WTC11 (cell line): ENCODE measurements at regions not wholly inside any gene's neighbourhood (a gene's known extent, or its start where the extent isn't known, plus 50 kb on each side); places are given as distances from the start of the nearest gene placed in this dataset.

ENCODE experiments used
- ATAC-seq: fragments of 200-7000 bp; cut with Tn5 transposase; 2 replicates; pipeline ENCODE4 v1.10.0; 2021; ENCODE audit warnings: mild to moderate bottlenecking, moderate library complexity
- CTCF ChIA-PET: fragments of 300-600 bp; sonication (Branson Sonifier 250); formaldehyde crosslinking; loops from one replicate; lab custom pipeline; 2021; ENCODE audit warnings: antibody characterized with exemption; lab: Charles Lee
- POLR2A ChIA-PET: fragments of 350-600 bp; sonication (Branson Sonifier 250); formaldehyde crosslinking; loops from one replicate; lab custom pipeline; 2021; ENCODE audit warnings: antibody characterized with exemption; lab: Charles Lee
- DNase-seq: peaks from one replicate; pipeline ENCODE4 v3.0.0; 2021; ENCODE audit warnings: low spot score
- H3K27ac Mint-ChIP-seq: 2 replicates; pipeline ENCODE4 v1.8.0; 2021; ENCODE audit warnings: mixed read lengths
- H3K27me3 Mint-ChIP-seq: 2 replicates; pipeline ENCODE4 v1.8.0; 2021; ENCODE audit warnings: low read depth, mild to moderate bottlenecking, moderate library complexity, mixed read lengths
- H3K36me3 Mint-ChIP-seq: 2 replicates; pipeline ENCODE4 v1.8.0; 2021; ENCODE audit warnings: mixed read lengths
- H3K4me1 Mint-ChIP-seq: 2 replicates; pipeline ENCODE4 v1.8.0; 2022; ENCODE audit warnings: mixed read lengths
- H3K4me3 Mint-ChIP-seq: 2 replicates; pipeline ENCODE4 v1.8.0; 2021; ENCODE audit warnings: mild to moderate bottlenecking, moderate library complexity, mixed read lengths
- H3K9me3 Mint-ChIP-seq: 2 replicates; pipeline ENCODE4 v1.8.0; 2021; ENCODE audit warnings: mixed read lengths
- AR ChIP-seq: fragments of 250-450 bp; sonication (Bioruptor Pico); IDR thresholded peaks from 2 replicates; pipeline ENCODE4 v1.9.0; 2021; ENCODE audit warnings: mild to moderate bottlenecking
- ATF3 ChIP-seq: sonication (generic); formaldehyde crosslinking; conservative IDR thresholded peaks from 2 replicates; pipeline ENCODE4 v1.8.1; 2022; ENCODE audit warnings: mild to moderate bottlenecking, missing genetic modification reagents
- CBFB ChIP-seq: sonication (generic); formaldehyde crosslinking; IDR thresholded peaks from 2 replicates; pipeline ENCODE4 v1.8.1; 2022; ENCODE audit warnings: mild to moderate bottlenecking, low read depth, missing genetic modification reagents
- ESRRA ChIP-seq: sonication (generic); formaldehyde crosslinking; IDR thresholded peaks from 2 replicates; pipeline ENCODE4 v1.8.1; 2022; ENCODE audit warnings: mild to moderate bottlenecking, missing genetic modification reagents, borderline replicate concordance
- FOXP1 ChIP-seq: sonication (generic); formaldehyde crosslinking; IDR thresholded peaks from 2 replicates; pipeline ENCODE4 v1.8.0; 2022; ENCODE audit warnings: missing genetic modification reagents, mild to moderate bottlenecking, moderate library complexity, borderline replicate concordance
- GABPB1 ChIP-seq: sonication (generic); formaldehyde crosslinking; IDR thresholded peaks from 2 replicates; pipeline ENCODE4 v1.8.1; 2023; ENCODE audit warnings: mild to moderate bottlenecking, missing genetic modification reagents
- MLX ChIP-seq: sonication (generic); formaldehyde crosslinking; IDR thresholded peaks from 2 replicates; pipeline ENCODE4 v1.8.1; 2023; ENCODE audit warnings: mild to moderate bottlenecking, missing genetic modification reagents, moderate library complexity
- NR2C2 ChIP-seq: sonication (generic); formaldehyde crosslinking; IDR thresholded peaks from 2 replicates; pipeline ENCODE4 v1.8.0; 2022; ENCODE audit warnings: mild to moderate bottlenecking, missing genetic modification reagents
- PRDM15 ChIP-seq: sonication (generic); formaldehyde crosslinking; IDR thresholded peaks from 2 replicates; pipeline ENCODE4 v1.8.0; 2022; ENCODE audit warnings: missing genetic modification reagents
- RELA ChIP-seq: sonication (generic); formaldehyde crosslinking; IDR thresholded peaks from 2 replicates; pipeline ENCODE4 v1.8.1; 2022; ENCODE audit warnings: missing genetic modification reagents, mild to moderate bottlenecking, borderline replicate concordance
- TCF7 ChIP-seq: sonication (generic); formaldehyde crosslinking; IDR thresholded peaks from 2 replicates; pipeline ENCODE4 v1.8.0; 2022; ENCODE audit warnings: mild to moderate bottlenecking, low read depth, missing genetic modification reagents, moderate library complexity
- USF1 ChIP-seq: sonication (generic); formaldehyde crosslinking; IDR thresholded peaks from 2 replicates; pipeline ENCODE4 v1.8.0; 2022; ENCODE audit warnings: mild to moderate bottlenecking, missing genetic modification reagents
- ZNF121 ChIP-seq: sonication (generic); formaldehyde crosslinking; IDR thresholded peaks from 2 replicates; pipeline ENCODE4 v1.8.0; 2023; ENCODE audit warnings: missing genetic modification reagents
- ZNF281 ChIP-seq: sonication (generic); formaldehyde crosslinking; IDR thresholded peaks from 2 replicates; pipeline ENCODE4 v1.8.0; 2023; ENCODE audit warnings: mild to moderate bottlenecking, missing genetic modification reagents
- ZNF317 ChIP-seq: sonication (generic); formaldehyde crosslinking; IDR thresholded peaks from 2 replicates; pipeline ENCODE4 v1.8.1; 2023; ENCODE audit warnings: low read depth, mild to moderate bottlenecking, moderate library complexity, missing genetic modification reagents, borderline replicate concordance
- ZNF425 ChIP-seq: fragments of 250-450 bp; sonication (Bioruptor Pico); conservative IDR thresholded peaks from 2 replicates; pipeline ENCODE4 v1.9.0; 2021; ENCODE audit warnings: mild to moderate bottlenecking

GRCh38 chr6:47391675-47392074, 82.0 kb upstream of the TNFRSF21 start:
- TF ChIP-seq ATF3 (CRISPR knock-in tag) (no peak), PRDM15 (CRISPR knock-in tag) (no peak), ZNF317 (no peak), RELA (CRISPR knock-in tag) (no peak), CBFB (CRISPR knock-in tag) (no peak), AR (CRISPR knock-in tag) (no peak), GABPB1 (CRISPR knock-in tag) (no peak), ZNF121 (no peak), ZNF425 (CRISPR knock-in tag) (no peak), TCF7 (no peak), ZNF281 (CRISPR knock-in tag) (no peak), MLX (CRISPR knock-in tag) (no peak), NR2C2 (CRISPR knock-in tag) (no peak), FOXP1 (CRISPR knock-in tag) (no peak), ESRRA (CRISPR knock-in tag) (no peak), USF1 (CRISPR knock-in tag) (no peak)
- ChIA-PET POLR2A (no interaction called here), CTCF (no interaction called here)
- no peak for ATAC-seq
- H3K27ac Mint-ChIP-seq: no peak overlapping the region
- no peaks in the 10 kb centered on the region for H3K4me1 Mint-ChIP-seq
- no peak for DNase-seq
- H3K4me3 Mint-ChIP-seq: no peak overlapping the region
- peaks cover 2% of the 10 kb centered on the region; the same call in 1 of the 2 replicates for H3K27me3 Mint-ChIP-seq
- peaks cover 7% of the 10 kb centered on the region for H3K36me3 Mint-ChIP-seq
- H3K9me3 Mint-ChIP-seq: peaks cover 24% of the 10 kb centered on the region
